Retinal pigment epithelial cell (primary cell): ENCODE measurements at regions not wholly inside any gene's neighbourhood (a gene's known extent, or its start where the extent isn't known, plus 50 kb on each side); places are given as distances from the start of the nearest gene placed in this dataset.

ENCODE experiments used
- DNase-seq: peaks from one replicate; pipeline ENCODE4 v3.0.0-alpha.2; 2010; ENCODE audit warnings: low read depth
- H3K4me3 ChIP-seq: 2 replicates; pipeline ENCODE4 v1.5.1; 2011; ENCODE audit warnings: mild to moderate bottlenecking, low read length, control low read depth, moderate library complexity
- CTCF ChIP-seq: conservative IDR thresholded peaks from 2 replicates; pipeline ENCODE4 v1.5.1; 2011; ENCODE audit warnings: low read depth, low read length, control low read depth, inconsistent platforms

GRCh38 chr9:90023861-90024260 is 419.0 kb downstream of the GADD45G start:
- DNase-seq, result no peak
- H3K4me3 ChIP-seq, result no peak overlapping the region
- TF ChIP-seq CTCF, result no peak

- TF ChIP-seq CTCF, result no peak
- no peak for DNase-seq
- H3K4me3 ChIP-seq, result no peak overlapping the region
Measured at GRCh38 chr9:90024409-90024808, 419.6 kb downstream of the GADD45G start.

- DNase-seq, result no peak
- no peak for TF ChIP-seq CTCF
- H3K4me3 ChIP-seq, result no peak overlapping the region
Measured at GRCh38 chr9:90024823-90025222, 420.0 kb downstream of the GADD45G start.

GRCh38 chr9:90025816-90026215 is 421.0 kb downstream of the GADD45G start:
- no peak for DNase-seq

DNA sequence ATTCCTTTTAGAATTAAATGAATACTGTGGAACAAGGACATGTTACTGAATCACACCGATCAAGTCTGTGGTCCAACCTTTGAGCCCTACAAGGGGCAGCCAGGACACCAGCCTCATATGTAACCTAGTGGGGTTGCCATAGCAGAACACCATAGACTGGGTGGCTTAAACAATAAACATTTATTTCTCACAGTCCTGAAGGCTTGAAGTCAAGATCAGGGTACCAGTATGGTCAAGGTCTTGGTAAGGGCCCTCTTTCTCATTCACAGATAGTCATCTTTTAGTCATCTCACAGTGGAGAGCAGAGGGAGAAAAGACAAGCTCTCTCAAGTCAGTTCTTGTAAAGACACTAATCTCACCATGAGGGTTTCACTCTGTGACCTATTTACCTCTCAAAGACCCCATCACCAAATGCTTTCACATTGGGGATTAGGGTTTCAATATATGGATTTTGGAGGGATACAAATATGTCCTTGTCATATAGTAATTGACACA is 422.5 kb downstream of the GADD45G start:
- TF ChIP-seq CTCF, result no peak
- no peak for DNase-seq
- no peak overlapping the region for H3K4me3 ChIP-seq

More at GRCh38 chr9:90025816-90026215, 421.0 kb downstream of the GADD45G start:
- no peak overlapping the region for H3K4me3 ChIP-seq
- no peak for TF ChIP-seq CTCF

- H3K4me3 ChIP-seq, result no peak overlapping the region
- no peak for DNase-seq
- TF ChIP-seq CTCF, result no peak
Measured at GRCh38 chr9:90029386-90029785, 424.6 kb downstream of the GADD45G start.

- no peak overlapping the region for H3K4me3 ChIP-seq
- no peak for TF ChIP-seq CTCF
- no peak for DNase-seq
Measured at GRCh38 chr9:90029996-90030395, 425.2 kb downstream of the GADD45G start.
